ENCODE measurements at regions not wholly inside any gene's neighbourhood (a gene's known extent, or its start where the extent isn't known, plus 50 kb on each side); places are given as distances from the start of the nearest gene placed in this dataset.
A peak's percentile ranks its signal among the peaks of the same experiment; 100 is the strongest.

DNA sequence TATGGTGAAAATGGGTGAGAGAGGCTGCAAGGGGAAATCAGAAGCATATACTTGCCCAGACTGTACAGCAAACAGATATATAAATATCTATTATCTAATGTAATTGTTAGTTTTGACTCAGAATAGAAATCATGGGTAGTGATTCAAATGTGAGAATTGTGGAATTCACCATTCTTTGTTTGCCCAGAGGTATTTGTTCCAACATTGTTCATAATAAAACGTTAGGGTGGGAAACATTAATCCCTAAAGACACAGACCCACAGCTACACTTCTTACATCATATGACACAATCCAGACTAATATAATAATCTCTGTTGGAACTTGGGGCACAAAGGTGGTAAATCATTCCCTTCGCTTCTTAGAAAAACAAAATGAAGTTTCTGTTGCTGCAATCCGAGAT is 646.5 kb upstream of the SLITRK6 start:
- H3K4me3 ChIP-seq (ENCODE audit: low read length), result no peak overlapping the region
- DNase-seq (ENCODE audit: low read depth), result no peak
- TF ChIP-seq, protein P1, sequence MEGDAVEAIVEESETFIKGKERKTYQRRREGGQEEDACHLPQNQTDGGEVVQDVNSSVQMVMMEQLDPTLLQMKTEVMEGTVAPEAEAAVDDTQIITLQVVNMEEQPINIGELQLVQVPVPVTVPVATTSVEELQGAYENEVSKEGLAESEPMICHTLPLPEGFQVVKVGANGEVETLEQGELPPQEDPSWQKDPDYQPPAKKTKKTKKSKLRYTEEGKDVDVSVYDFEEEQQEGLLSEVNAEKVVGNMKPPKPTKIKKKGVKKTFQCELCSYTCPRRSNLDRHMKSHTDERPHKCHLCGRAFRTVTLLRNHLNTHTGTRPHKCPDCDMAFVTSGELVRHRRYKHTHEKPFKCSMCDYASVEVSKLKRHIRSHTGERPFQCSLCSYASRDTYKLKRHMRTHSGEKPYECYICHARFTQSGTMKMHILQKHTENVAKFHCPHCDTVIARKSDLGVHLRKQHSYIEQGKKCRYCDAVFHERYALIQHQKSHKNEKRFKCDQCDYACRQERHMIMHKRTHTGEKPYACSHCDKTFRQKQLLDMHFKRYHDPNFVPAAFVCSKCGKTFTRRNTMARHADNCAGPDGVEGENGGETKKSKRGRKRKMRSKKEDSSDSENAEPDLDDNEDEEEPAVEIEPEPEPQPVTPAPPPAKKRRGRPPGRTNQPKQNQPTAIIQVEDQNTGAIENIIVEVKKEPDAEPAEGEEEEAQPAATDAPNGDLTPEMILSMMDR (IDR thresholded peaks at IDR 0.05; ENCODE audit: insufficient read depth, low read depth, low read length, missing control alignments), result no peak

DNA sequence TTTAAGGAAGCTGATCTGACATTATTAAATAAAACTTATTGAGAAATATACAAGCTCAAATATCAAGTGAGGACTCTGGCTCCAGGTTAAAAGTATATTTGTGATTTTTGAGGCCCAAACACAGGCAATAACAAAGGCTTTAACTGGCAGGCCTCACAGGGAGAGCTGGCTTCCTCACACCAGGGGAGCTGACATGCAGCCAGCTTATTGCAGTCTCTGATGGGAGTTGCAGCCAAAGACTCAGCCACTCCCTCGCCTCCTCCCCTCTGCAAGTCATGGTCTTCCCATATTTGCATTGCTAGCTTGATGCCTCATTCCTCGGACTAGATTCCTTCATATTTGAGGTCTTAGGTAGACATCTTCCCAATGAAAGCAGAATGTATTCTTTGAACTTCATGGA is 647.1 kb upstream of the SLITRK6 start:
- DNase-seq (ENCODE audit: low read depth), result peak; percentile 31
- TF ChIP-seq, protein P1 (IDR thresholded peaks at IDR 0.05; ENCODE audit: insufficient read depth, low read depth, low read length, missing control alignments), result no peak
- no peak overlapping the region for H3K4me3 ChIP-seq (ENCODE audit: low read length)

DNA sequence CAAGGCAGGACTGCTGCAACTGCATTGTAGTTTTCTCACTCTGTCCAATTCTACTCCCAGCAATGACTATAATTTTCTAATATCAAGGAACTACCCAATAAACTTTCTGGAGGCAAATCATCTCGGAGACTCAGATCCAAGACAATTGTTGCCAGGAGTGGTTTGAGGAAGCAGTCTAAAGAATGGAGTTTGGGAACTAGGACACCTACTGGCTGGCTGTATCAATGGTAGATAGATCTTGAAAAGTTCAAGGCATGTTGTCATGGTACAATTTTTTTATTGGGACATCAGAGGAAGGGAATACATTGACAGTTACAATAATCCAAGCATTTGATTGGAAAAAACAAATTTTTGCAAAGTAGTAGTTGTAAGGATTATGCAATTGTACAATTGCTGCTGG is 648.3 kb upstream of the SLITRK6 start:
- TF ChIP-seq, protein P1 (IDR thresholded peaks at IDR 0.05; ENCODE audit: insufficient read depth, low read depth, low read length, missing control alignments), result no peak
- no peak overlapping the region for H3K4me3 ChIP-seq (ENCODE audit: low read length)
- DNase-seq (ENCODE audit: low read depth), result no peak

DNA sequence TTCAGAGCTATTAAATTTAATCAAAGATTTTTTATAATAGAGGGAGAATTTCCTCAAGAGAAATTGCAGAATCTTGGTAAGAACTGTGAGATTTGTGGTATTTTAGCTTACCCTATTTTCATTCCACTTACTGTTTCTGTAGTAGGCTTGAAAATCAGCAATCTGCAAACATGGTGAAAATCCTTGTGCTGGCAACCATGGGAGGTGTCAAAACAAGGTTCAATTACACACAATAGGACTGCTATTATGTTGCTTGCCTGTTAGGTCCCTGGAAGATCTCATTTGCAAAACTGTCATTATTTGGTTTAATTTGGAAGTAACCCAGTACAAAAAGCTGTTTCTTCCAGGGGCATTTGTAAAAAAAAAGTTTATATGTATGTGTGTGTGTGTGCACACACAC is 662.8 kb upstream of the SLITRK6 start:
- H3K4me3 ChIP-seq (ENCODE audit: low read length), result no peak overlapping the region
- no peak for DNase-seq (ENCODE audit: low read depth)
- TF ChIP-seq, protein P1 (IDR thresholded peaks at IDR 0.05; ENCODE audit: insufficient read depth, low read depth, low read length, missing control alignments), result no peak

DNA sequence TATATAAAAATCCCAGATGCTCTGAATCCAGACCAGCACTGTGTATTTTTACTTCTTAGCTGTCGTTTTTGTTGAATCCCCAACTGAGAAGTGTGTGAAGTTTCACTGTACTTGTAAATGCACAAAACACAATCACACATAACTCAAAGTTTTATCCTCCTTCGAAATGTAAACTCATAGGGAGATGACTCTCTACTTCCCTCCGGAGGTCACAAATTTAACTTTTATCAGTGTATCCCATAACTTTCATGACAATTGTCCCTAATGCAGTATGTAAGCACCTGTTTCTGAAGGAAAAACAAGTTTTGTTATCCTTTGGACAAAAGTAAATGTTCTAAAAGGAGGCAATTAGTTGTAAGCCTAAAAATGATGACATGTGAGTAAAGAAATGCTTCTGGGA is 665.0 kb upstream of the SLITRK6 start:
- H3K4me3 ChIP-seq (ENCODE audit: low read length), result no peak overlapping the region
- TF ChIP-seq, protein P1 (IDR thresholded peaks at IDR 0.05; ENCODE audit: insufficient read depth, low read depth, low read length, missing control alignments), result peak; percentile 33
- DNase-seq (ENCODE audit: low read depth), result peak; percentile 12

DNA sequence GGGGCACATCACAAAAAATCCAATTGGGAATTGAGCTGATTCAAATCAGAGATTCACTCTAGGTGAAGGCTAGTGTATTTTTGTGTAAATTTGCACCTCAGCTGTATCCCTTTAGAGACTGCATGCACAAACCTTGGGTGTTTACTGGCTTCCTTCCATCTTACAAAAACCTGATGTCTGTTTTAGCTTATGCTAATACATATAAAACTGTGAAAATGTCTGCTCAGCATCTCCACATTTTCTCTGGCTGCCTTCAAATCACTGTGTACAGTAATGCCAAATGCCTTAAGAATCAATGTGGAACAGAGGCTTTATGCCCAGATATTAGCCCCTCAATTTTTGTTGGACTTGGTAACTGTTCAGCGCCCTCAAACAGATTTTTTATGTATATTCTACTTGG is 675.8 kb upstream of the SLITRK6 start:
- H3K4me3 ChIP-seq (ENCODE audit: low read length), result no peak overlapping the region
- TF ChIP-seq, protein P1 (IDR thresholded peaks at IDR 0.05; ENCODE audit: insufficient read depth, low read depth, low read length, missing control alignments), result no peak
- DNase-seq (ENCODE audit: low read depth), result no peak

DNA sequence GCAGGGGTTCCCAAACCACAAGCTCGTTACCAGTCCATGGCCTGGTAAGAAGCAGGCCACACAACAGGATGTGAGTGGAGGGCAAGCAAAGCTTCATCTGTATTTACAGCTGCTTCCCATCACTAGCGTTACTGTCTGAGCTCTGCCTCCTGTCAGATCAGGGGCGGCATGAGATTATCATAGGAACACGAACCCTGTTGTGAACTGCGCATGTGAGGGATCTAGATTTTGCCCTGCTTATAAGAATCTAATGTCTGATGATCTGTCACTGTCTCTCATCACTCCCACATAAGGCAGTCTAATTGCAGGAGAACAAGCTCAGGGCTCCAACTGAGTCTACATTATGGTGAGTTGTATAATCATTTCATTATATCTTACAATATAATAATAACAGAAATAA is 677.4 kb upstream of the SLITRK6 start:
- TF ChIP-seq, protein P1 (IDR thresholded peaks at IDR 0.05; ENCODE audit: insufficient read depth, low read depth, low read length, missing control alignments), result no peak
- no peak for DNase-seq (ENCODE audit: low read depth)
- no peak overlapping the region for H3K4me3 ChIP-seq (ENCODE audit: low read length)
